GM21528 (cell line): ENCODE measurements at regions not wholly inside any gene's neighbourhood (a gene's known extent, or its start where the extent isn't known, plus 50 kb on each side); places are given as distances from the start of the nearest gene placed in this dataset.
"Not testable (repeated sequence)": the region's sequence is repeated elsewhere in the genome, so short reads cannot be mapped to it uniquely, and the experiment has no call there.

Experiments
- ATAC-seq: cut with Tn5 transposase; IDR thresholded peaks from one replicate; pipeline ENCODE4 v1.9.1; 2021; ENCODE audit warnings: mild to moderate bottlenecking, moderate library complexity; ENCODE audit not compliant: unreplicated experiment, low FRiP score

DNA sequence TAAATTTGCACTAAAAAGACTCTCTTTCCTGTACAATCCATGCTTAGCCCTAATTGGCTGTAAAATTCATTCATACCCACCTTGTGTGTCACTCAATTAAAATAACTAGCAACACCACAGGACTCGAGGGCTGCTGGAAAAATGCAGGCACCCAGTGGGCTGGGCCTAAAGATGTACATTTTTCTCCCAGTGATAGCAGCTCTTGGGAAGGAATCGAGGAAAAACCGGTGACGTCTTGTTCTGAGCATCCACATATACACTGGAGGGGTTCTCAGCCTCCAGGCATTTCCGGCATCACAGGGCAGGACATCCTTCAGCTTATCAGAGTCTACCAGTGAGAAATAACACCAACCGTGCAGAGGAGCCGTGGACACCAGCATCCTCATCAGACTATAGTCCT lies 85.8 kb upstream of the PITRM1 start:
- ATAC-seq, result no peak

DNA sequence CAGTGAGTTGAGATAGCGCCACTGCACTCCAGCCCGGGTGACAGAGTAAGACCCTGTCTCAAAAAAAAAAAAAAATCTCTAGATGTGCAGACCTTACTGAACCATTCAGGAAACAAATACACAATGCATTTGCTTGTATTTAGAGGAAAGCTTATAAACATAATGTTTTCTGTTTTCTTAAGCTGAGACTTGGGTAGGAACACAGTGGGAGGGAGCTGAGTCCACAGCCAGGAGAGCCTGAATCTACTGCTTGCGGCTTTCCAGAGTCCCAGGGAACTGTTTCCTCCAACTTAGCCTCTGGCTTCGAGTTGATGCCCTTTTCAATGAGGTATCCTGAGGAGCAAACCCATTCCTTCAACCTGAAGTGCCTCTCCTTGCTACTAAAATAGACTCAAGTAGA lies 83.0 kb upstream of the PITRM1 start:
- no peak for ATAC-seq

DNA sequence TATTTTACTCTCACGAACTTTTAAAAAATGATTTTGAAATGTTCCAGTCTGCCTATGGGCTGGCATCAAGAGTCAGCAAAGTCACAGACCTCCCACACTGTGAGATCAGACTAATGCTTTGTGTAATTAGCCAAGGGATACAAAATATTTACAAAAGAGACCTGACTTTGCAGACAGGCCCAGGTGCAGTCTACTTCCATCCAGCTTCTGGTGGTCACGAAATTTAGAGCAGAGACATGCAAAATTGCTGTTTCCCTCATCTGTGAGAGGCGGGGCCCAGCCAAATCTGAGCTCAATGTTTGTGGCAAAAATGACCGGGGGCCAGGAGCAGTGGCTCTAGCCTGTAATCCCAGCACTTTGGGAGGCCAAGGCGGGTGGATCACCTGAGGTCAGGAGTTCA lies 82.5 kb upstream of the PITRM1 start:
- ATAC-seq, result no peak

GRCh38 chr10:3253974-3254373 lies 81.4 kb upstream of the PITRM1 start:
- not testable (repeated sequence) for ATAC-seq

DNA sequence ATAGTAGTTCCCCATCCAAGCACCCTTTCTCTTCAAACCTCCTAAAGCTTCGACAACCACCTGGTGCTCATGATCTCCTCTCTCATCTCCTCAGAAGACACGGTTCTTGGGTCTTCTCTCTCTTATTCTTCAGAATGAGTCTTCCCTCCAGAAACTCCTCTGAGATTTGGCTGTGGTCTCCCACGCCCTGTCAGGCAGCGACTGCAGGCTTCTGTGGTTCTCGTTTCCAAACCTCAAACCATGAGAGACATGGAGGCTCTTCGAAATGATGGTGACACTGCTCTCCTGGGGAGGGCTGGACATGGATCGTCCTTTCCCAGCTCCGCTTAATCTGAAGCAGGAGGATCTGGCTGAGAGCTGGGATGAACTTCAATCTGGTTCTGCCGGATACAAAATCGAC lies 78.6 kb upstream of the PITRM1 start:
- no peak for ATAC-seq

DNA sequence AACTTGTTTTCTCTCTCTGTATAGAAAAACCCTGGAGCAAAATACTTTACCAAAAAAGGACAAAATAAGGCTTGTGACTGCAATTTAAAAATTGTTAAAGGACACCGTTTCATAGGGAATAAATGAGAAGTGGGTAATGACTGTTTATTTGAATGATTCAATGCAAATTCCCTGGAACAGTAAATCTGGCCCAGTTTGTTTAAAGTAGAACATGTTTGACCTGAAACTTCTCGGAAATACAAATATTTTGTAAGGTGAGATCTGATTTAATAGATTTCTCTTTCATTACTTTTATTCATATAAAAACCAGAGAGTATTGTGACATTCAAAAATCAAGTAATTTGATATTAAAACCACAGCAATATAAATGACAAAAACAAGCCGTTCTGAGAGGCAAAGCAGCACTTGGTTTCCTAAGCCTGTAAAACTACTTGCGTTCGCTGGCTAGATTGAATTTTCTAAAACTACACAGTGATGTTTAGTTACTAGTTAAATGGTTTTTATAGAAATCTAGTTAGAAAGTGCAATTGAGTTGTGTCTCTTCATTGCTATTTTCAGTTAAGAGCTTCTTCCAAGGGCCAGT lies 76.8 kb upstream of the PITRM1 start:
- no peak for ATAC-seq

- ATAC-seq, result no peak
Observed at GRCh38 chr10:3248526-3249306, 76.1 kb upstream of the PITRM1 start.

- ATAC-seq, result no peak
Observed at GRCh38 chr10:3245395-3245794, 72.8 kb upstream of the PITRM1 start.

DNA sequence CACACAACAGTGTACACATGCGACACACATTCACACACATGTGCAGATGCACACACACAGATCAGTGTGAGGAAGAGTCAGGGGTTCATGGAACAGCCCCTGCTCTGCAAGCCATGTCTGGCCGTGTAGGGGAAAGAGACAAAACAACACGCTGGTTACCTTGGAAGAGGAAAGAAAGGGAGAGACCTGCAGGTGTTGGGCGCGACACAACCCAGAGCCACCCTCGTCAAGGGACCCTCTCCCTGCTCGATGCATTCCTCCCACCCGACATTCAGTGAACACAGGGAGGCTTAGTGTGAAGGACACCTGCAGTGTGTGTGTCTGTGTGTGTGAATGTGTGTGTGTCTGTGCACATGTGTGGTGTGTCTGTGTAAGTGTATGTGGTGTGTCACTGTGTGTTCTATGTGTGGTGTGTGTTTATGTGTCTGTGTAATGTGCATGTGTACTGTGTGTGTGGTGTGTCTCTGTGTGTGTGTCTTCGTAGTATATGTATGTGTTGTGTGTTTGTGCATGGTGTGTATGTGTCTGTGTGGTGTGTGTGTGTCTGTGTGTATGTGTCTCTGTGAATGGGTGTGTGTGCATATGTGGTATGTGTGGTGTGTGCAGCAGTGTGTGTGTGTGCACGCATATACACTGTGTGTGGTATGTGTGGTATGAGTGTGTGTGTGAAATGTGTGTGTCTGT lies 69.5 kb upstream of the PITRM1 start:
- no peak for ATAC-seq

DNA sequence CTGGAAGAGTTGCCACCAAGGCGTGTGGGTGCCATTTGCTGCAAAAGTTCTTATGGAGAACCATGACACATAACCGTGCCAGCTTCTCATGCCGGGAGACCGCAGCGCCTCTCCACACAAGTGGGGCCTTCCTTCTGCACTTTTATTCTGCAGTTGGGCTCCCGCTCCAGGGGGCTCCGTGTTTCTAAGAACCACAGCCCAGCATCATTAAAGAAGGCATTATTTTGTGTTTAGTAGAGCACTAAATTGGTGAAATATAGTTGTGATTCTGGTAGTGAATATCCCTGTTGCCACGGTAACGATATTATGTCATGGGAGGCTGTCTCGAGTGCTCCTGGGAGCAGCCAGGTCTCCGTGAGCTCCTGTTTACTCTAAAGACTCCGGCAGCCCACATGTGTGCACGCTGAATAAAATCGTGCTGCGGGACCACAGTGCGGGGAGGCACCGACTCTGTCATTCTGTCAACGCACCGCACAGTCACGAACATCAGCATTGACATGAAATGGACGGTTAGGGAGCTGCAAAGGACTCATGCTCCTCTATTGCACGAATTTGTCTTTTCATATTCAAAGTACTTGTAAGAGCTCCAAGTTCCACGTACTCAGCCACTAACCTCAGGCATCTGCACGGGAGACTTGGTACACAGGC lies 68.8 kb upstream of the PITRM1 start:
- no peak for ATAC-seq

GRCh38 chr10:3239920-3240894 lies 67.6 kb upstream of the PITRM1 start:
- no peak for ATAC-seq

- ATAC-seq, result peak; percentile 84
Observed at GRCh38 chr10:3239066-3239919, 66.7 kb upstream of the PITRM1 start.

- no peak for ATAC-seq
Observed at GRCh38 chr10:3238115-3238871, 65.7 kb upstream of the PITRM1 start.

DNA sequence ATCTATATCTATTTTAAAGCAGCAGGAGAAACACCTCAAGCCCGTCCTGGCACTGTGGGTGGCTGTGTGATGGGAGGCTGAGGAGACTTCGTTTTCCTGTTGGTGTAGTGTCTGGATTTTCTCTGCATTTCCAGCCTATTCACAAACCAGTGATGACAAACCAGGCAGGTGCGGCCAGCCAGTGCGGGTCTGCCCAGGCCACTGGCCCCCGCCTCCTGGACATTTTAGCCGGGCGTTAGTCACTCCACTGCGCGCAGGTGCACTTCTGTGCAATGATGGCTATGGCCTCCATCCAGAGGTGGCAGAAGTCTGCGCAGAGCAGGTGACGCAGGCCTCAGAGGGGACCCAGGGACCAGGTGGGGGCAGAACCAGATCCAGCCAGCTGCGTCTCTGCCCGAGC lies 64.9 kb upstream of the PITRM1 start:
- ATAC-seq, result no peak

DNA sequence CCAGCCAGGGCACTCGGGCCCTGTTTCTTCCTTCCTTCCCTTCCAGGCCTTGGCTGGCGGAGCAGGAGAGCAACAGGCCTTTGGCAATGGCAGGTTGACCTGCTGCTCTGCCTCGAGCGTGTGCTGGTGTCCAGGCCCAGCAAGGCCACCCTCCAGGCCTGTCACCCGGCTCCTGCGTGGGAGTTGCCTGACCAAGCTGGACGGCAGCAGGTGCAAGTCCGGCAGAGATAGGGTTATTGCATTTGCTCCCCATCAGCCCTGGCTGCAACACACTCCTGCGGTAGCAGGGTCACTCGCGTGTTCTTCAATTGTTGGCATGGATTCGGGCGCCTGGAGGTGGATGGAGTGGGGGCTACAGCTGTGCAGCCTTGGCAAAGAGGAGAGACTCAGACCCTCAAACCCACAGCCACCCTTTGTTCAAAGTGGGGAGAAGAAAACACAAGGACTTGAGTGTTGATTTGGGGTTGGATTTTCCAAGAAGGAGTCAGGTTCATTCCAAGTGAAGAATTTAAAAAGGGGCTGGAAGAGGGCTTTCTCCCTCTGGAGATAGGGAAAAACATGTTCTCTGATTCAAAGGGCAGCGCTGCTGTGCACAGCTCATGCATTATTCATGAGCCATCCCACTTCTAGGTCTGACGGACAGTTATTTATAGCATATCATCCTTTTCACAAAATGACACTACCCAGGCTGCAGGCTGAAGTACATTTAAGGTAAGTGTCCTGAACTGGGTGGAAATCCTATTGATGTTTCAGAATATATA lies 64.2 kb upstream of the PITRM1 start:
- no peak for ATAC-seq

DNA sequence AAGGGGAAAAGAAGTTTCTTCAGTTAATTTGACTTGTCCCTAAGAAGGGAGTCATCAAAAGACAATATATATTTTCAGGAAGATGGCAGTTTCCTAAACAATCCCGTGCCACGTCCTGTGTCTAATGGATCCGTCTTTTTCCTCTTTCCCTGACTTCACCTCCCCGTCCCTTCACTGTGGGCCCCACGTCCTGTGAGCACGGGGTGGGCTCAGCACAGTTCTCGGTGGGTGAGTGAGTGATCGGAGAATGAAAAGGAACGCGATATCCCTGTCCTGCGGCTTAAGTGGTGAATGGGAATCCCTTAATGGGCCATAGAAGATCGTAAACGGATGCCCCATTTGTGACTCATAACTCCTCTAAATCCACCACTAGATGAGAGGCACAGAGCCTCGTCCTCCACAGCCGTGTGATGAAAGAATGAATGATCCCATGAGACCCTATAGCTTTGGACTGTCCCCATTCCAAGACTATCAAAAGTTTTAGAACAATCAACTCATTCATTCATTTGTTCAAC lies 63.5 kb upstream of the PITRM1 start:
- ATAC-seq, result no peak

- no peak for ATAC-seq
Observed at GRCh38 chr10:3235395-3235794, 62.8 kb upstream of the PITRM1 start.
